VCaP (cell line): ENCODE measurements at regions not wholly inside any gene's neighbourhood (a gene's known extent, or its start where the extent isn't known, plus 50 kb on each side); places are given as distances from the start of the nearest gene placed in this dataset.
"Not testable (repeated sequence)": the region's sequence is repeated elsewhere in the genome, so short reads cannot be mapped to it uniquely, and the experiment has no call there.

Experiments
- H3K27ac ChIP-seq: fragments of 450-650 bp; 2 replicates; pipeline ENCODE4 v1.5.1; 2017
- TF ChIP-seq, protein P1 (sequence below): fragments of 450-650 bp; conservative IDR thresholded peaks from 2 replicates; pipeline ENCODE4 v1.5.1; 2017; ENCODE audit warnings: mild to moderate bottlenecking, moderate library complexity

DNA sequence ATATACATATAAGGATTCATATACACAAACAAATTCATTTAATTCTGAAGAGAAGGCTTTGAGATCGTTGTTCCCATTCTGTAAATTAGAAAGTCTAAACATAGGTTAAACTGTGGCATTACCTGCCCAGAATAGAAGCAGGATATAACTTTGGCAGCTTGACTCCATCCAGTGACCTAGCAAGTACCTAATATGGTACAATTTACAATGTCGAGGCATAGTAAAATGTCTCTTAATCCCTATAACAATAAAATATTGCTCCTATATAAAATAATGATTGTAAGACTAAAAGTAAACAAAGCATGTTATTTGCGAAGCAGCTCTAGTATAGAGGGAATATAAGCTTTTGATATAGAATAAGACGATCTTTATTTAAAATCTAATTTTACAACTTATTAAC, 756.0 kb downstream of the LUZP2 start:
- peak overlapping the region; percentile 29 for H3K27ac ChIP-seq
- TF ChIP-seq, protein P1, sequence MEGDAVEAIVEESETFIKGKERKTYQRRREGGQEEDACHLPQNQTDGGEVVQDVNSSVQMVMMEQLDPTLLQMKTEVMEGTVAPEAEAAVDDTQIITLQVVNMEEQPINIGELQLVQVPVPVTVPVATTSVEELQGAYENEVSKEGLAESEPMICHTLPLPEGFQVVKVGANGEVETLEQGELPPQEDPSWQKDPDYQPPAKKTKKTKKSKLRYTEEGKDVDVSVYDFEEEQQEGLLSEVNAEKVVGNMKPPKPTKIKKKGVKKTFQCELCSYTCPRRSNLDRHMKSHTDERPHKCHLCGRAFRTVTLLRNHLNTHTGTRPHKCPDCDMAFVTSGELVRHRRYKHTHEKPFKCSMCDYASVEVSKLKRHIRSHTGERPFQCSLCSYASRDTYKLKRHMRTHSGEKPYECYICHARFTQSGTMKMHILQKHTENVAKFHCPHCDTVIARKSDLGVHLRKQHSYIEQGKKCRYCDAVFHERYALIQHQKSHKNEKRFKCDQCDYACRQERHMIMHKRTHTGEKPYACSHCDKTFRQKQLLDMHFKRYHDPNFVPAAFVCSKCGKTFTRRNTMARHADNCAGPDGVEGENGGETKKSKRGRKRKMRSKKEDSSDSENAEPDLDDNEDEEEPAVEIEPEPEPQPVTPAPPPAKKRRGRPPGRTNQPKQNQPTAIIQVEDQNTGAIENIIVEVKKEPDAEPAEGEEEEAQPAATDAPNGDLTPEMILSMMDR = no peak

DNA sequence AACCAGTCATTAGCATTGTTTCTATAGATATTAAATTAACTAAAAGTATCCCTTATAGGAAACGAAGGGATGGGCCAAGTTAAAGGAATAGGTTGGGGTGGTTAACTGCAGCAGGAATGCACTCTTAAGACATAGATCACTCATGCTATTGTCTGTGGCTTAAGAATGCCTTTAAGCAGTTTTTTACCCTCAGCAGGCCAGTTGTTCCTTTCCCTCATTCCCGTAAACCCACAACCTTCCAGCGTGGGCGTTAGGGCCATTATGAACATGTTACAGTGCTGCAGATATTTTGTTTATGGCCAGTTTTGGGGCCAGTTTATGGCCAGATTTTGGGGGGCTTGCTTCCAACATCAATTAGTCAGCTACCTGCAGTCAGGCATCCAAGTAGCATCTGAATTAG, 767.0 kb downstream of the LUZP2 start:
- not testable (repeated sequence) for H3K27ac ChIP-seq

DNA sequence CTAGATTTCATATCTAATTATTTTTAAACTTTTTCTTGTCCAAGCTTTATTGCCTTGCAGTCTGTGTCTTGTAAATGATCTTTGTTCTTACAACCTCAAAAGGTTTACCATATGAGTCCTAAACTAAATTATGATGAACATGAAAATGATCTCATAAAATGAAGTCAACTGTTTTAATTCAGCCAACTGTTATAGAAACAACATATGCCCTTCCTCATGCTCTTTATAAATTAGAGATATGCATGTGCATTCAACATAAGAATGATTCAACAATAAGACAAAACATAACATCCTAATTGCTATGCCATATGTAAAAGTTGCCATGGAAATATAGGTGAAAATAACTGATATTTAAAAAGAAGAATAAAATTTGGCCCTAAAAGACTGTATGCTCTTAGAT, 774.4 kb downstream of the LUZP2 start:
- TF ChIP-seq, protein P1 = no peak
- no peak overlapping the region for H3K27ac ChIP-seq

DNA sequence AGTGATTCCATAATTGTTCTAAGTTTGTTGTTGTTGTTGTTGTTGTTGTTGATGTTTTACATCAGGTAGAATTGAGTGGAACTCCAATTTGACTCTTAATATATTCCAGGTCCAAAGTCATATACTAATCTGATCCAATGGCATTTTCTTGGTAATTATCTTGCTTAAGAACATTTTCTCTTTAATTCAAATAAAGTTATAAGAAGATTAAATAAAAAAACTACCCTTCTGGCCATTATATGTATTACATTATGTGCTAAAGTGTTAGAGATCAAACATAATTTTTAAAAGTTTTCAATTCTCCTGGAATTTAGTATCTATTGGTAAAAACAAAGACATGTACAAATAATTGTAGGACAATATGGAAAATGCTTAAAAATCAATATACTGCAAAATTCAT, 775.4 kb downstream of the LUZP2 start:
- no peak overlapping the region for H3K27ac ChIP-seq
- TF ChIP-seq, protein P1 = no peak

DNA sequence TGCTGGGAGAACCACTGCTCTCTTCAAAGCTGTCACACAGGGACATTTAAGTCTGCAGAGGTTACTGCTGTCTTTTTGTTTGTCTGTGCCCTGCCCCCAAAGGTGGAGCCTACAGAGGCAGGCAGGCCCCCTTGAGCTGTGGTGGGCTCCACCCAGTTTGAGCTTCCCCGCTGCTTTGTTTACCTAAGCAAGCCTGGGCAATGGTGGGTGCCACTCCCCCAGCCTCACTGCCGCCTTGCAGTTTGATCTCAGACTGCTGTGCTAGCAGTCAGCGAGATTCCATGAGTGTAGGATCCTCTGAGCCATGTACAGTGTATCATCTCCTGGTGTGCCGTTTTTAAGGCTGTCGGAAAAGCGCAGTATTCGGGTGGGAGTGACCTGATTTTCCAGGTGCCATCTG, 784.0 kb downstream of the LUZP2 start:
- not testable (repeated sequence) for H3K27ac ChIP-seq

DNA sequence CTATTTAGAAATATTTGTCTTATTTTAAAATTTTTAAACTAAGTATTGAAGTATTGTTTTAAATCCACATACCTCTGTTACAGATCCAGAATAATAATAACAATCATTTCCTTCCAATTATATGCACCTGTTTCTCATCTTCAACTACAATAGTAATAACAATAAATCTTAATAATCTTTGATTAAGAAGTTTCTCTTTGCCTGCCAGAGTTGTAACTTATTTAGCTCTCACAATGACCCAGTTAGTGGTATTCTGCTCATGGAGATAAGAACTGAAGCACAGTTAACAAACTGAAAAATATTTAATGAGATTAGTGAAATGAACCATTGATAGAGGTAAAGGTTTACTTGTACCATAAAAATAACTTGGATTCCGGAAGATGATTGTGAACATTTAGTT, 796.3 kb downstream of the LUZP2 start:
- no peak overlapping the region for H3K27ac ChIP-seq
- TF ChIP-seq, protein P1 = no peak

DNA sequence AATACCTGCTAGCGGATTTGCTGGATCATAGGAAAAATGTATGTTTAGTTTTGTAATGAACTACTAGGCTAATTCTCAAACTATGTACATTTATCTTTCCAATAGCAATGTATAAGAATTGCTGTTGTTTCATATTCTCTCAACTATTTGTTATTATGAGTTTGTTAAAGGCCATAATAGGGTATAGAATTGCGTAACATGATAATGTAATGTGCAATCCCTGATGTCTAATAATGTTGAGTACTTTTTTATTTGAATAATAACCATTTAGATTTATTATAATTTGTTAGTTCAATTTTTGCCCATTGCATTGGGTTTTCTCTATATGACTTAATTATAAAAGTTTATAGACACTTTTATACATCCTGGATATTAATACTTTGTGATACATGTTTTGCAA, 801.6 kb downstream of the LUZP2 start:
- H3K27ac ChIP-seq = no peak overlapping the region
- TF ChIP-seq, protein P1 = no peak

DNA sequence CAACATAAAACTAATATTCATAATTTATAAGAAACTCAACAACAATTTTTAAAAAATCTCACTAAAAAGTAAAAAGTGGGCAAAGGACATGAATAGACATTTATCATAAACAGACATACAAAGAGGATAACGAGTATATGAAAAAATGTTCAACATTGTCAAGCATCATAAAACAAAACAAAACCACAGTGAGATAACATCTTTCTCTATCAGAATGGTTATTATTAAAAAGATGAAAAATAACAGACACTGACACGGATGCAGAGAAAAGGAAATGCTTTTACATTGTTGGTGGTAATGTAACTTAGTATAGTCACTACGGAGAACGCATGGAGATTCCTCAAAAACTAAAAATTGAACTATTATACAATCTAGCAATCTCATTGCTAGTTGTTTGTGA, 813.0 kb downstream of the LUZP2 start:
- TF ChIP-seq, protein P1 = no peak

DNA sequence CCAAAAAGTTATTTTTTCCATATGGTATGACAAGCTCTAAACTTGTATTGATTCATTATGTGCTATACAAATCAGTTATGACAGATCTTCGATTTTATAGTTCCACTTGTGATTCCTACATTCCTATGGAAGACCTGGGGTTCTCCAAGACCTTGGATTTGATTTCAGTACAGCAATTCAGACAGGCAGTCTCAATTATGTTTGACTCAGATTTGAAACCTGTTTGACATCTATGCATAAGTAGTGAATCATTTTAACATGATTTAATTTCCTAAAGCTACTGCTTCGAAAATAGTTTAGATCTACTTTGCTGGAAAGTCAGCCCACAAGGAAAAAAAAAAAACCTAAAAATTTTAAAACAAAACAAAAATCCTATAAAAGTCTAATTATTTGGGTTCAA, 820.4 kb downstream of the LUZP2 start:
- TF ChIP-seq, protein P1 = no peak

More for the DNA sequence above, 813.0 kb downstream of the LUZP2 start:
- no peak overlapping the region for H3K27ac ChIP-seq

More for the DNA sequence above, 820.4 kb downstream of the LUZP2 start:
- H3K27ac ChIP-seq = no peak overlapping the region
